ENCODE measurements at regions not wholly inside any gene's neighbourhood (a gene's known extent, or its start where the extent isn't known, plus 50 kb on each side); places are given as distances from the start of the nearest gene placed in this dataset.
"Not testable (repeated sequence)": the region's sequence is repeated elsewhere in the genome, so short reads cannot be mapped to it uniquely, and the experiment has no call there.

DNA sequence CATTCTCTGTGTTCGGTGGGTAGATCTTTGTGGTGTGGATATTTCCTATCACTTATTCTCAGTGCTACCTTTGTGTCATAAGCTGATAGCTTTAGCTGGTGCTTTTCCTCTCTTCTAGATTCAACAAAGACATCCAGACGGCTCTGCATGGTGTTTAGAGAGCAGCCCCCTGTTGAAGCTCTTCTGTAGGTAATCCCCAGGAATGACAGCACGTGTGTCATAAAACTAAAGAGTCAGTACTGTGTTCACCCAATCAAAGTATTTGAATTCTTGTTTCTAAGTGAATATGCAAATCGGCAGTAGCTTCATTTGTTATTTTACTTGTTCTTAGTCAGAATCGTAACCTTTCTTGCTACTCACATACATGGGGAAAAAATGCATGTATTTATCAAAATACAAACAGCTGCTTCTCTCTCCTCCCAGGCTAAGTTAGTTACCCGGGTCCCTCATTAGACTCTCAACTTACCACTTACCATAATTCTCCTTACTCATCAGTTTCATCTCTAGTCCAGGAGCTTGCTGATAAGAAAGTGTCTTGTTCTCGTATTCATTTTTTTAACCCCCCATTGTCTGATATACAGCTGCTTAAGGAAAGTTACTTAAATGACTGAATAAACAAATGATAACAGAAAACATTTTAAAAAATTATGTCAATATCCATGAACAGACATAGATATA is 1696.0 kb upstream of the WWC1 start:
- DNase-seq (no peak), ATAC-seq (ENCODE audit: low read depth) (no peak)
- H3K9me3 Mint-ChIP-seq: peaks cover 4% of the 10 kb centered on the region
- no peaks in the 10 kb centered on the region for H3K27me3 Mint-ChIP-seq
- no peaks in the 10 kb centered on the region for H3K4me1 Mint-ChIP-seq
- H3K4me3 Mint-ChIP-seq: no peak overlapping the region
- POLR2A ChIA-PET: no interaction called here
- no peaks in the 10 kb centered on the region for H3K36me3 Mint-ChIP-seq
- H3K27ac Mint-ChIP-seq: no peak overlapping the region

- no peak for DNase-seq
- POLR2A ChIA-PET: no interaction called here
- H3K27ac Mint-ChIP-seq: no peak overlapping the region
- H3K27me3 Mint-ChIP-seq: no peaks in the 10 kb centered on the region
- no peaks in the 10 kb centered on the region for H3K36me3 Mint-ChIP-seq
- peaks cover 4% of the 10 kb centered on the region for H3K9me3 Mint-ChIP-seq
- no peak for ATAC-seq (ENCODE audit: low read depth)
- no peak overlapping the region for H3K4me3 Mint-ChIP-seq
- no peaks in the 10 kb centered on the region for H3K4me1 Mint-ChIP-seq
These were observed 1695.4 kb upstream of the WWC1 start for GRCh38 chr5:166596043-166596442.

DNA sequence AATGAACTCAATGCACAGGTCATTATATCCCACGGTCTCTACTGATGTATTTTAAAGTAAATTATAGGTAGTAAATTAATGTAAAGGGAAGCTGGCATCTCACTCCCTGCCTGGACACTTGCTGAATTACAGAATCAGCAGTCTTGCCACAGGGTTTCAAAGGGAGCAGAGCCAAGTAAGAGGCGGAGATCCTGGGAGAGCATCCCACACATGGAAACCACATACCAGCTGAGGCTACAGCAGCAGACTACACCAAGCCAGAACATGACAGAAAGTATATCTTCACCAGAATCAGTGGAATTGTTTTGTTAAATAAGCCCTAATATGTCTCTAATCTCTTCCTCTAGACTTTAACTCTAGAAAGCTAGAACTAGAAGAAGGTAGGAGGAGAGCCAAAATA is 1689.2 kb upstream of the WWC1 start:
- H3K36me3 Mint-ChIP-seq: no peaks in the 10 kb centered on the region

GRCh38 chr5:166617507-166617906 is 1673.9 kb upstream of the WWC1 start:
- DNase-seq (no peak), ATAC-seq (ENCODE audit: low read depth) (no peak)
- no peak overlapping the region for H3K4me3 Mint-ChIP-seq
- H3K27me3 Mint-ChIP-seq: no peaks in the 10 kb centered on the region
- H3K9me3 Mint-ChIP-seq: peaks cover 3% of the 10 kb centered on the region
- no peaks in the 10 kb centered on the region for H3K4me1 Mint-ChIP-seq
- no peak overlapping the region for H3K27ac Mint-ChIP-seq
- H3K36me3 Mint-ChIP-seq: no peaks in the 10 kb centered on the region
- POLR2A ChIA-PET: no interaction called here

More for the DNA sequence above, 1689.2 kb upstream of the WWC1 start:
- Mint-ChIP-seq H3K9me3 (peaks cover 3% of the 10 kb centered on the region), H3K27me3 (no peaks in the 10 kb centered on the region), H3K27ac (no peak overlapping the region), H3K4me3 (no peak overlapping the region), H3K4me1 (no peaks in the 10 kb centered on the region)
- ATAC-seq (ENCODE audit: low read depth) (no peak), DNase-seq (no peak)
- POLR2A ChIA-PET: no interaction called here

DNA sequence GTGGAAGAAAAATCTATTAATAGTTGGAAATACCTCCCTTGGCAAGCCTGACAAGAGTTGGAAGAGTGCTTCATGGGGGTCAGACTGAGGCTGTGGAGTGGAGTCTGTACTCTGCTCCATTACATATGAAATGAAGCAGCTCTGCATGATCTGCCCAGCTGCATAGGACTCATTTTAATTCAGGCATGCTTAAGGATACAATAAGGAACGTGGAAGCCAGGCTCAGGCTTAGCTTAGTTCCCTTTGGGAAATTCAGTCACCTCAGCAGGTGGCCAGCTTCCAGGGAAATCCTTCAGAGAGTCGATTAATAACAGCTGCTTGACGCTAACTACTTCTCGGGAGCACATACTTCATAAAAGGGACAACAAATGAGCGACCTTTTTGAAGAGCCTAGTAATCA is 1672.9 kb upstream of the WWC1 start:
- Mint-ChIP-seq H3K4me1 (no peaks in the 10 kb centered on the region), H3K27me3 (no peaks in the 10 kb centered on the region), H3K27ac (no peak overlapping the region), H3K9me3 (peaks cover 3% of the 10 kb centered on the region), H3K36me3 (no peaks in the 10 kb centered on the region), H3K4me3 (no peak overlapping the region)
- DNase-seq: no peak
- ATAC-seq (ENCODE audit: low read depth): no peak
- POLR2A ChIA-PET: no interaction called here

- H3K4me3 Mint-ChIP-seq: no peak overlapping the region
- POLR2A ChIA-PET: no interaction called here
- no peaks in the 10 kb centered on the region for H3K36me3 Mint-ChIP-seq
- no peaks in the 10 kb centered on the region for H3K4me1 Mint-ChIP-seq
- ATAC-seq (ENCODE audit: low read depth): no peak
- DNase-seq: no peak
- H3K27ac Mint-ChIP-seq: no peak overlapping the region
- H3K9me3 Mint-ChIP-seq: peaks cover 2% of the 10 kb centered on the region
- H3K27me3 Mint-ChIP-seq: no peaks in the 10 kb centered on the region
These were observed 1666.9 kb upstream of the WWC1 start for GRCh38 chr5:166624573-166624972.

GRCh38 chr5:166625210-166625865 is 1666.1 kb upstream of the WWC1 start:
- no peaks in the 10 kb centered on the region for H3K4me1 Mint-ChIP-seq
- H3K36me3 Mint-ChIP-seq: no peaks in the 10 kb centered on the region
- no peak overlapping the region for H3K27ac Mint-ChIP-seq
- no peaks in the 10 kb centered on the region for H3K9me3 Mint-ChIP-seq
- no peak for DNase-seq
- ATAC-seq (ENCODE audit: low read depth): no peak
- no peaks in the 10 kb centered on the region for H3K27me3 Mint-ChIP-seq
- H3K4me3 Mint-ChIP-seq: no peak overlapping the region
- POLR2A ChIA-PET: no interaction called here

GRCh38 chr5:166637295-166637694 is 1654.2 kb upstream of the WWC1 start:
- no peaks in the 10 kb centered on the region for H3K9me3 Mint-ChIP-seq
- H3K4me3 Mint-ChIP-seq: no peak overlapping the region
- POLR2A ChIA-PET: no interaction called here
- no peaks in the 10 kb centered on the region for H3K36me3 Mint-ChIP-seq
- H3K4me1 Mint-ChIP-seq: no peaks in the 10 kb centered on the region
- H3K27me3 Mint-ChIP-seq: no peaks in the 10 kb centered on the region
- ATAC-seq (ENCODE audit: low read depth) (no peak), DNase-seq (no peak)
- H3K27ac Mint-ChIP-seq: no peak overlapping the region

- Mint-ChIP-seq H3K27me3 (no peaks in the 10 kb centered on the region), H3K36me3 (no peaks in the 10 kb centered on the region), H3K4me1 (no peaks in the 10 kb centered on the region), H3K9me3 (no peaks in the 10 kb centered on the region), H3K27ac (no peak overlapping the region), H3K4me3 (no peak overlapping the region)
- POLR2A ChIA-PET: no interaction called here
- ATAC-seq (ENCODE audit: low read depth): no peak
- DNase-seq: no peak
These were observed 1652.3 kb upstream of the WWC1 start for GRCh38 chr5:166639151-166639550.

GRCh38 chr5:166640136-166640535 is 1651.3 kb upstream of the WWC1 start:
- H3K9me3 Mint-ChIP-seq; POLR2A ChIA-PET; H3K27me3 Mint-ChIP-seq; H3K27ac Mint-ChIP-seq; H3K4me1 Mint-ChIP-seq; H3K36me3 Mint-ChIP-seq; ATAC-seq (ENCODE audit: low read depth); DNase-seq; H3K4me3 Mint-ChIP-seq: not testable (repeated sequence)

GRCh38 chr5:166648736-166649135 is 1642.7 kb upstream of the WWC1 start:
- DNase-seq (no peak), ATAC-seq (ENCODE audit: low read depth) (no peak)
- Mint-ChIP-seq H3K27ac (no peak overlapping the region), H3K4me1 (no peaks in the 10 kb centered on the region), H3K4me3 (no peak overlapping the region), H3K9me3 (peaks cover 8% of the 10 kb centered on the region), H3K36me3 (no peaks in the 10 kb centered on the region), H3K27me3 (no peaks in the 10 kb centered on the region)
- POLR2A ChIA-PET: no interaction called here

GRCh38 chr5:166649676-166650075 is 1641.8 kb upstream of the WWC1 start:
- POLR2A ChIA-PET: no interaction called here

GRCh38 chr5:166651234-166651633 is 1640.2 kb upstream of the WWC1 start:
- no peak overlapping the region for H3K27ac Mint-ChIP-seq
- H3K4me3 Mint-ChIP-seq: no peak overlapping the region
- POLR2A ChIA-PET: no interaction called here
- ATAC-seq (ENCODE audit: low read depth) (no peak), DNase-seq (no peak)
- H3K4me1 Mint-ChIP-seq: no peaks in the 10 kb centered on the region
- H3K36me3 Mint-ChIP-seq: no peaks in the 10 kb centered on the region
- no peaks in the 10 kb centered on the region for H3K27me3 Mint-ChIP-seq
- peaks cover 3% of the 10 kb centered on the region for H3K9me3 Mint-ChIP-seq

More at GRCh38 chr5:166649676-166650075, 1641.8 kb upstream of the WWC1 start:
- H3K27ac Mint-ChIP-seq: no peak overlapping the region
- no peak overlapping the region for H3K4me3 Mint-ChIP-seq
- H3K36me3 Mint-ChIP-seq: no peaks in the 10 kb centered on the region
- H3K9me3 Mint-ChIP-seq: peaks cover 3% of the 10 kb centered on the region
- no peaks in the 10 kb centered on the region for H3K27me3 Mint-ChIP-seq
- ATAC-seq (ENCODE audit: low read depth) (no peak), DNase-seq (no peak)
- H3K4me1 Mint-ChIP-seq: no peaks in the 10 kb centered on the region

DNA sequence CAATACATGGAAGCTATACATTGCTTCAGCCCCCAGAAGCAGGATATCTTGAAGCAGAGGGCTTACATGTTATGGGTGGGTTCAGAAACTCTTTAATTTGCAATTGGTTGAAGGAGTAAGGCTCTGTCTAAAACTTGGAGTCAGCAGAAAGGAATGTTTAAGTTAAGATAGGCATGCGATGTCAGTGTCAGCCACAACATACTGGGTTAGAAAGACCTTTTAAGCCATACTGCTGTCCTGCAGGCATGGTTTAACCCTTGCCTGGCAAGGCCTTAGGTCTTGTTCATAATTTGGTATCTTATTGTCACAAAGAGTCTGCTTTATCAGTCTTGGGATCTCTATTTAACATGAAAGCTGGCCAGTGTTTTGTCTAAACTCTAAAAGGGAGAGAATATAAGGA is 1619.6 kb upstream of the WWC1 start:
- no peaks in the 10 kb centered on the region for H3K27me3 Mint-ChIP-seq
- DNase-seq (no peak), ATAC-seq (ENCODE audit: low read depth) (no peak)
- no peak overlapping the region for H3K27ac Mint-ChIP-seq
- POLR2A ChIA-PET: no interaction called here
- H3K9me3 Mint-ChIP-seq: peaks cover 2% of the 10 kb centered on the region
- no peaks in the 10 kb centered on the region for H3K36me3 Mint-ChIP-seq
- no peak overlapping the region for H3K4me3 Mint-ChIP-seq
- no peaks in the 10 kb centered on the region for H3K4me1 Mint-ChIP-seq

Measured in activated naive CD8-positive, alpha-beta T cell treated with anti-CD3 and anti-CD28 coated beads, Interleukin-2, amount 10 ng/mL, durations not matched to agents 7 days and 5 days (primary cell).